ENCODE measurements at regions not wholly inside any gene's neighbourhood (a gene's known extent, or its start where the extent isn't known, plus 50 kb on each side); places are given as distances from the start of the nearest gene placed in this dataset.

DNA sequence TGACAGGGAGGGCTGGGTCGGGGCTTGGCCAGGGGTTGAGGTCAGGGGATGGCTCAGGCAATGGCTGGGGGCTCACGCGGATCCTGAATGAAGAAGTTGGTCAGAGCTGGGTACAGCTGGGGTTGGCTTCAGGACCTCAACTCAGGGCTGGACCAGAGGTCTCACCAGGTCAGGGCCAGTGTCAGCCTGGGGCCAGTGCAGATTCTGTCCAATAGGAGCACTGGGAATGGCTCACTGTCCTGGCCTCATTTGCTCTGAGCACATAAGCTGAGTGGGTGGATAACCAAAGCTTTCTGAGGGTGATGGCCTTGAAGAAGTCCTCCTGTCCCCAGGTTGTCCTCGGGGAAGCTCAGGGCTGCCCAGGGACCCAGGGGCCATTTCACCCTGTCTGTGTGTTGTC lies 54.9 kb upstream of the PCBD1 start:
- H3K27ac ChIP-seq (ENCODE audit: low read length): no peak overlapping the region
- ATAC-seq: no peak
- intact Hi-C loops (cut with micrococcal nuclease; ENCODE audit: unreplicated experiment) (no loop called here), in situ Hi-C loops (cut with HindIII; ENCODE audit: low pct_unique_long_range_greater_than_20kb, low sequenced_read_pairs) (no loop called here)
- no TSS peak for BruUV-seq (replicated peaks)
- no peaks in the 10 kb centered on the region; the same call in none of the 2 replicates for H3K27me3 ChIP-seq (ENCODE audit: control insufficient read depth, insufficient read depth, low read length)
- DNase-seq (ENCODE audit: low read depth, low spot score): no peak
- H3K9me3 ChIP-seq (ENCODE audit: control insufficient read depth, insufficient read depth, low read depth, low read length): no peaks in the 10 kb centered on the region
- no peaks in the 10 kb centered on the region; the same call in 1 of the 2 replicates for H3K4me1 ChIP-seq (ENCODE audit: control insufficient read depth, insufficient read depth, low read length)
- TF ChIP-seq, protein P1, sequence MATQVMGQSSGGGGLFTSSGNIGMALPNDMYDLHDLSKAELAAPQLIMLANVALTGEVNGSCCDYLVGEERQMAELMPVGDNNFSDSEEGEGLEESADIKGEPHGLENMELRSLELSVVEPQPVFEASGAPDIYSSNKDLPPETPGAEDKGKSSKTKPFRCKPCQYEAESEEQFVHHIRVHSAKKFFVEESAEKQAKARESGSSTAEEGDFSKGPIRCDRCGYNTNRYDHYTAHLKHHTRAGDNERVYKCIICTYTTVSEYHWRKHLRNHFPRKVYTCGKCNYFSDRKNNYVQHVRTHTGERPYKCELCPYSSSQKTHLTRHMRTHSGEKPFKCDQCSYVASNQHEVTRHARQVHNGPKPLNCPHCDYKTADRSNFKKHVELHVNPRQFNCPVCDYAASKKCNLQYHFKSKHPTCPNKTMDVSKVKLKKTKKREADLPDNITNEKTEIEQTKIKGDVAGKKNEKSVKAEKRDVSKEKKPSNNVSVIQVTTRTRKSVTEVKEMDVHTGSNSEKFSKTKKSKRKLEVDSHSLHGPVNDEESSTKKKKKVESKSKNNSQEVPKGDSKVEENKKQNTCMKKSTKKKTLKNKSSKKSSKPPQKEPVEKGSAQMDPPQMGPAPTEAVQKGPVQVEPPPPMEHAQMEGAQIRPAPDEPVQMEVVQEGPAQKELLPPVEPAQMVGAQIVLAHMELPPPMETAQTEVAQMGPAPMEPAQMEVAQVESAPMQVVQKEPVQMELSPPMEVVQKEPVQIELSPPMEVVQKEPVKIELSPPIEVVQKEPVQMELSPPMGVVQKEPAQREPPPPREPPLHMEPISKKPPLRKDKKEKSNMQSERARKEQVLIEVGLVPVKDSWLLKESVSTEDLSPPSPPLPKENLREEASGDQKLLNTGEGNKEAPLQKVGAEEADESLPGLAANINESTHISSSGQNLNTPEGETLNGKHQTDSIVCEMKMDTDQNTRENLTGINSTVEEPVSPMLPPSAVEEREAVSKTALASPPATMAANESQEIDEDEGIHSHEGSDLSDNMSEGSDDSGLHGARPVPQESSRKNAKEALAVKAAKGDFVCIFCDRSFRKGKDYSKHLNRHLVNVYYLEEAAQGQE (IDR thresholded peaks at IDR 0.05; ENCODE audit: insufficient read depth in 1 of 2, low read depth in 2 of 2, low read length in 1 of 2): no peak
- TF ChIP-seq SIN3A (IDR thresholded peaks at IDR 0.05; ENCODE audit: borderline replicate concordance, insufficient read depth, low read depth, low read length): no peak
- TF ChIP-seq TCF7L2 (IDR thresholded peaks at IDR 0.05; ENCODE audit: low read depth, low read length): no peak
- TF ChIP-seq, protein P2, sequence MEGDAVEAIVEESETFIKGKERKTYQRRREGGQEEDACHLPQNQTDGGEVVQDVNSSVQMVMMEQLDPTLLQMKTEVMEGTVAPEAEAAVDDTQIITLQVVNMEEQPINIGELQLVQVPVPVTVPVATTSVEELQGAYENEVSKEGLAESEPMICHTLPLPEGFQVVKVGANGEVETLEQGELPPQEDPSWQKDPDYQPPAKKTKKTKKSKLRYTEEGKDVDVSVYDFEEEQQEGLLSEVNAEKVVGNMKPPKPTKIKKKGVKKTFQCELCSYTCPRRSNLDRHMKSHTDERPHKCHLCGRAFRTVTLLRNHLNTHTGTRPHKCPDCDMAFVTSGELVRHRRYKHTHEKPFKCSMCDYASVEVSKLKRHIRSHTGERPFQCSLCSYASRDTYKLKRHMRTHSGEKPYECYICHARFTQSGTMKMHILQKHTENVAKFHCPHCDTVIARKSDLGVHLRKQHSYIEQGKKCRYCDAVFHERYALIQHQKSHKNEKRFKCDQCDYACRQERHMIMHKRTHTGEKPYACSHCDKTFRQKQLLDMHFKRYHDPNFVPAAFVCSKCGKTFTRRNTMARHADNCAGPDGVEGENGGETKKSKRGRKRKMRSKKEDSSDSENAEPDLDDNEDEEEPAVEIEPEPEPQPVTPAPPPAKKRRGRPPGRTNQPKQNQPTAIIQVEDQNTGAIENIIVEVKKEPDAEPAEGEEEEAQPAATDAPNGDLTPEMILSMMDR (IDR thresholded peaks at IDR 0.05): no peak
- TF ChIP-seq POLR2AphosphoS5 (IDR thresholded peaks at IDR 0.05; ENCODE audit: low read depth, low read length): no peak
- POLR2A ChIA-PET: no interaction called here
- H3K36me3 ChIP-seq (ENCODE audit: control insufficient read depth, insufficient read depth, low read length): no peaks in the 10 kb centered on the region
- CTCF ChIA-PET: no interaction called here
- H3K4me3 ChIP-seq (ENCODE audit: low read depth in 2 of 2, low read length in 2 of 2): no peak overlapping the region

DNA sequence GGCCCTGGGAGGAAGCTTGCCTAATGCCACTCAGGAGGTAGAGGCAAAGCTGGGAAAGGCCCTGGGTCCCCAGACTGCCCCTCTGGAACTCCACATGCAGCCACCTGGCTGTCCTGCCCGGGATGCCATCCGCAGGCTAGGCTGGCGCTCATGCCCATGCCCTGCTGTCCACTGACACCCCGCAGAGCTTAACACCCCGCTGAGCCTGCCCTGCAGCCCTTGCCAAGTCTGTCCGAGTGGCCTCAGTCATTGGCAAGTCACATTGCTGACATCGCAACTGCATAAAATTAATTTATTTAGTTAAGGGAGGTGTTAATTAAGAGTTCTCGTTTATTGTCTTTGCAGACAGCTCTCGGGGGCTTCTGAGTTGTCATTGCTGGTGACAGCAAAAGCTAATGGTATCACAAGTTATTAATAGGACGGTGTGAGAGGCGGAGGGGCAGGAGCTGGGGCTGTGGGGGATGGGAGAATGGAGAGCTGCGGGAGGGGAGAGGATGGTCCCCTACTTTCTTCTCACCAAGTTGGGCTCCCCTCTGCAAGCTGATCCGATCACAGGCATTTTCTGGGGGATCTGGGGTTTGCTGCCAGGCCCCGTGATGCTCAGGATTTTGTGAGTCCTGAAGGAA lies 55.6 kb upstream of the PCBD1 start:
- in situ Hi-C loops (cut with HindIII; ENCODE audit: low pct_unique_long_range_greater_than_20kb, low sequenced_read_pairs): no loop called here
- 0 out of 2 replicates have a peak, but pooled peaks have one; percentile 47 for ATAC-seq

More for the DNA sequence above, 55.6 kb upstream of the PCBD1 start:
- H3K4me1 ChIP-seq (ENCODE audit: control insufficient read depth, insufficient read depth, low read length): no peaks in the 10 kb centered on the region; the same call in 1 of the 2 replicates
- intact Hi-C loops (cut with micrococcal nuclease; ENCODE audit: unreplicated experiment): no loop called here
- H3K9me3 ChIP-seq (ENCODE audit: control insufficient read depth, insufficient read depth, low read depth, low read length): no peaks in the 10 kb centered on the region
- ChIA-PET CTCF (no interaction called here), POLR2A (no interaction called here)
- H3K36me3 ChIP-seq (ENCODE audit: control insufficient read depth, insufficient read depth, low read length): no peaks in the 10 kb centered on the region
- no peak overlapping the region for H3K4me3 ChIP-seq (ENCODE audit: low read depth in 2 of 2, low read length in 2 of 2)
- TF ChIP-seq SIN3A (IDR thresholded peaks at IDR 0.05; ENCODE audit: borderline replicate concordance, insufficient read depth, low read depth, low read length) (no peak), POLR2AphosphoS5 (IDR thresholded peaks at IDR 0.05; ENCODE audit: low read depth, low read length) (no peak), TCF7L2 (IDR thresholded peaks at IDR 0.05; ENCODE audit: low read depth, low read length) (no peak)
- TF ChIP-seq, protein P2 (IDR thresholded peaks at IDR 0.05): no peak
- TF ChIP-seq, protein P1 (IDR thresholded peaks at IDR 0.05; ENCODE audit: insufficient read depth in 1 of 2, low read depth in 2 of 2, low read length in 1 of 2): no peak
- no peaks in the 10 kb centered on the region; the same call in none of the 2 replicates for H3K27me3 ChIP-seq (ENCODE audit: control insufficient read depth, insufficient read depth, low read length)
- no peak for DNase-seq (ENCODE audit: low read depth, low spot score)
- no peak overlapping the region for H3K27ac ChIP-seq (ENCODE audit: low read length)
- no TSS peak for BruUV-seq (replicated peaks)

Measured in Panc1 (cell line).